NCI-H1092 treated with DMSO at 0.1 percent for 48 hours (cell line): ENCODE measurements at regions not wholly inside any gene's neighbourhood (a gene's known extent, or its start where the extent isn't known, plus 50 kb on each side); places are given as distances from the start of the nearest gene placed in this dataset.

Source experiments
- DNase-seq: peaks from one replicate; lab custom pipeline; 2025; lab: John Stamatoyannopoulos, UW

DNA sequence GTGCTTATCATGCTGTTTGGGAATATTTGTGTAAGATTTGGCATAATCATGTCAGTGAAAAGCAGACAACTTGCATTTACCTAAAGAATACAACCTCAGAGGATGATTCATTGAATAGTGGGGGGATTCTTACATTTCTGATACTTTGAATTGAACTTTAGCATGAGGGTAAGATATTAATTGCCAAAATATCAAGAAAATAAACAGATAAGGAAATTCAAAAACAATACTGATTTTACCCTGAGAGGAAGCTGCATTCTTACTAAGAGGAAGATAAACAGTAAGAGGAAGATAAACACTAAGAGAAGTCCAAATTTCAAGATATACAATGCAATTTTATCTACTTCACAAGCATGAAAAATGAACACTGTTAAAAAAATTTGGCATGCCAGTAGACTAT lies 2564.3 kb upstream of the PCDH20 start:
- no peak for DNase-seq

DNA sequence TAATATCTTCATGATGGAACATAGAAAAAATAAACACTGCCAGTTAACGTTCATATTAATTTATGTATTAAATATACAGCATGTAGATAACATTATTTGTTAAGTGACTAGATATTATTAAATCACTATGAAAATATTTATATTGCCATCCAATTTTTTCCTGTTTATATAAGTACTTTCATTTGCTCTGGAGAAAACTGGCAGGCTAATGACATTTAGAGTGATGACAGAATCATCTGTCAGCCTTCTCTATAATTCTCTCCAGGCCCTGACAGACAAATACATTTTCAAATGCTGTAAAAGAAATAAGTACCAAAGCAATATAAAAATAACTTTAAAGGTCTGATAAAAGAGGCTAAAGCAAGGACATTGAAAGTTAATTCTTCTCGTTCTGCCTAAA lies 2556.7 kb upstream of the PCDH20 start:
- DNase-seq: no peak

DNA sequence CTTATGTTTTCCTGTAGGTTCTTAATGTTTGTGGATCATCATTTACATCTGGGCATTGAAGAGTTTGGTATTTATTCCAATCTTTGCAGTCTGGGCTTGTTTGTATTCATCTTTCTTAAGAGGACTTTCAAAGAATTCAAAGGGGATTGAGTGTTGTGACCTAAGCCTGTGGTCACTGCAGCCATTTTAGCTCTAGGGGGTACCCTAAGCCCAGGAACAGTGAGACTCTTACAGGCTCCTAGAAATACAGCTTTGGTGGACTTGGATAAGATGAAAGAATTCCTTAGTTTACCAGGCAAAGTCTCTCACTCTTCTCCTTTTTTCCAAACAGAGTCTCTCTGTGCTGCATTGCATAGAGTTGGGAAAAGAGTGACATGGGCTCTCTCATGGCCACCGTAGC lies 2539.0 kb upstream of the PCDH20 start:
- DNase-seq: no peak

DNA sequence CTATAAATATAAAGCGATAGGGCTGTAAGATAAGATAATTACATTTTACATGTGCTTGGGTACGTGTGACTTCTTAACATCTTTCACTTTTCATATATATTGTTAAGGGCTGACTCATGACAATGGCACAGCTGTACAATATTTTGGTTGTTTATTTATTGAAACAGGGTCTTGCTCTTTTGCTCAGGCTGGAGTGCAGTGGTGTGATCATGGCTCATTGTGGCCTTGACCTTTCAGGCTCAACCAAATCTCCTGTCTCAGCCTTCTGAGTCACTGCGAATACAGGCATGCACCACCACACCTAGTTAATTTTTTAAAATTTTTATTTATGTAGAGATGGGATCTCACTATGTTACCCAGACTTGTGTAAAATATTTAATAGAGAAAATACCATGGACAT lies 2532.4 kb upstream of the PCDH20 start:
- DNase-seq: no peak

DNA sequence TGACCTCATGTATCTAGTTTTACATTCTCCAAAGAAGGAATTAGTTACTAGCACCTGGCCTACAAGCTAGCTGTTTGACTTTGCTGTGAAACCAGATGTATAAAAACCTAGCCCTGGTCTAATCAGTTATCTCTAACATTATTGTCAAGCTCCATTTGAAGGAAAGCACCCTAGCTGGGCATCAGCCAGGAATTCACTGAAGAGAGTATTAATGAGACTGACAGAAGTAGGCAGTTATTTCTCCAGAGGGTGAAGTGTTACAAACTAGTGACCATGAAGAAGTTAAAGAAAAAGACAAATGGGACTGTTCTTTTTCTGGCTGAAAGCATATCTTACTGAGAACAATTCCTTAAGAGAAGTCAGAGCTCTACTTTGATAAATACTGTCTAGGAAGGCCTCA lies 2529.3 kb upstream of the PCDH20 start:
- DNase-seq: no peak

DNA sequence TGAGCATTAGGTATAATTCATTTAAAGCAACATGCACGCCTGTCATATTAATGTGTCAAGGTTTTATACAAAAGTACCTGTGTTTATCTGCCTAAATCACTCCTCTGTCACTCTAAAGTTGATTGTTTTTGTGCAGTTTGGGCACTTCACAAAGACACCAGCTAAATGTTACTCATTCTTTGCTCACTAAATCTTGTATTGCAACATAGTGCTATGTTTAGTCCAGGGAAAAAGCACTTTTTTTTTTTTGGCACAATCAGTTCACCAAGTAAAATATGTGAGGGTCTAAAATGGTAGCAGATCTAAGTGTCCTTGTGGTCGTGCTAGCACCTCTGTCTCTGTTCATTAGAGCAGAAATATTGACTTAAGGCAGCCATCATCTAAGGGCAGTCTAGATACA lies 2526.7 kb upstream of the PCDH20 start:
- no peak for DNase-seq

DNA sequence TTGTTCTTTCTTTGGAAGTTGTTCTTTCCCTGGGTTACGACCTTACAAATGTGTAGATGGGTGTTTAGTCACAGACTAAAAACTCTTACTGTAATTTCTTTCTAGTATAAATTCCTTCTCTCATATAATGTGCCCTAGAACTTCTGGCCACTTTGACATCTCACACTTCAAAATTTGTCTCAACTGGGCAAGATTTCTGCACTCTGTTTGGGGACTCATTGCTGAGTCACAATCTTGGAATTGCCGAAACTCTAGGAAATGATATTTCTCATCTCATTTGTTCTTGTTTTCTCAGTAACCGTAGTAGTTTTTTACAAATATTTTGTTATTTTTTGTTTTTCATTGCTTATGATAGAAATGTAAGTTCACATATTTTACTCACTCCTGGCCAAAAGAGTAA lies 2523.2 kb upstream of the PCDH20 start:
- DNase-seq: no peak

DNA sequence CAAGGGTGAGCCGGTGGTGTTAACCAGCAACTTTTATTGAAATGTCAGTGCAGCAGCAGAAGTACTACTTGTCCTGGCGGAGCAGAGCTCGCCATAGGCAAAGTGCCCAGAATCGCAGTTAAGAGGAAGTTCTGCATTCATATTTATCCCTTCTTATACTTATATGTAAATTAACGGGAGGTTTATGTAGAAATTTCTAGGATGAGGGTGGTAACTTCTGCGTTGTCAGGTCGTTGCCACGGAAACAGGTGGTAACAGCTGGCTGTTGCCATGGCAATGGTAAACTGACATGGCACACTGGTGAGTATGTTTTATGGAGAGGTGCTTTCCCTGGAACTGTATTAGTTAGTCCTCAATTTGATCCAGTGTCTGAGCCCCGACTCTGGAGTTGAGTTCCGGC lies 2494.9 kb upstream of the PCDH20 start:
- DNase-seq: peak; percentile 66

DNA sequence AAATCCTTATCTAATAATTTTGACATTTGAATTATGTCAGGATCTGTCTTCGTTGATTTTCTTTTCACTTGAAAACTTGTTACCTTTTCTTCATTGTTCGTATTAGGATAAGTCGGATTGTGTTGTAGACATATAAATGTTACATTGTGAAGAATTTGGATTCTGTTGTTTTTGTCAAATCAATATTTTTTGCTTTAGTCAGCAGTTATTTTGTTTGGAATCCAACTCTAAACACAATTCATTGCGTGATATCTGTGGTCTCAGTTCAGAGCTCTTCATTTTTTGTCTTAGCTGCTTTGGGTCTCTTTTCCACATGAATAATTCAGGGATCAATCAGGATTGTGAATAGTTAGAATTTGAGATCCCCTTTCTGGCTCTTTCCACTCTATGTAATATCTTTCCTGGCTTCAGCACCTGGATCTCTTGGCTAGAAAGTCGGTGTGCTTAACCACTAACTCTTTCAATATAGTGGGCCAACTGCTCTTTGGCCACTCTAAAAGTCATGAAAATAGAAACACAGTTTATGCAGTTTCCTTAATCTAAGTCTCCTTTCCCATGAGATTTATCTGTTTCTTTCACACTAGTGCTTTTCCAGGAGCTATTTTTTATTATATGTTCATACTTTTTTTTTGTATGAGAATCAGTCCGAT lies 2494.2 kb upstream of the PCDH20 start:
- peak; percentile 38 for DNase-seq

DNA sequence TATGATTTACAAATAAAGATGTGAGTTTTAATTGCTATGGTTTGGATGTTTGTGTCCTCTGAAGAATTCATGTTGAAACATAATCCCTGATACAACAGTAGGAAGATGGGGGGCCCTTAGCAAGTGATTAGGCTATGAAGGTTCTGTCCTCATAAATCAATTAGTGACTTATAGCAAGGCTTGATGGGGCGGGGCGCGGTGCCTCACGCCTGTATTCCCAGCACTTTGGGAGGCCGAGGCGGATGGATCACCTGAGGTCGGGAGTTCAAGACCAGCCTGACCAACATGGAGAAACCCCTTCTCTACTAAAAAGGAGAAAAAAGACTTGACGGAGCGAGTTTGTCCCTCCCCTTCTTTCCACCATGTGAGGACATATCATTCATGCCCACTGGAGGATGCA lies 2486.5 kb upstream of the PCDH20 start:
- no peak for DNase-seq

DNA sequence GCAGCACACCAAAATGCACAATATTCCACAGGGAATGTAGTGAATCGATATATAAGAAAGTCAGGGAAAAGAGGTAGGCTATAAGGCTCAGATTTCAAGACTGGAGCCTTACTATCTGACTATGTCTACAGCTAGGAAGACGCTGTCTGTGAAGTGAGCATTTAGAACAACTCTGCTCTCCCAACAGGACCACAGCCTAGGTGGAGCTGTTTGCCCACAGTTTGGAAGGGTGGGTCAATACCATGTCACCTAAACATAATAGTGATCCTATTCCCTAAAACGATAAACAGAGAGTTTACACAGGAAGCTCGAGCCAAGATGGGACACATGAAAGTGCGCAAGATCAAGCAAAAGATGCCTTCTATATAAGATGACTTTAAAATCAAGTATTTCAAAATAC lies 2486.0 kb upstream of the PCDH20 start:
- DNase-seq: no peak

DNA sequence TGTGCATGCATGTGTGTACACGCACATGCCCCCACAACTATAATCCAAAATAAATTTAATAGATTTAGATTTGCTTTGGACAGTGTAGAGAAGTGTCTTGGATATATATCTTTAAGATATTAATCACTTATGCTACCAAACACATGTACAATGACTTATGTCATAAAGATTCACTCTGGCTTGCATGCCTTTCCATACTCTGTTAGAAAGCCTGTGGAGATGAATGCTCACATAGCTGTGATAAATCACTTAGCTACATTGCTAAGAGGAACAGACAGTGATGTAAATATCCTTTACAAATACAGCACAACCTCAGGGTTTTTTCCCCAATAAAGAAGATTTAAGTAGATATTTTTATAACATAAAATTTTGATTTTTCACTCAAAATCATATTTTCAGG lies 2484.8 kb upstream of the PCDH20 start:
- no peak for DNase-seq

DNA sequence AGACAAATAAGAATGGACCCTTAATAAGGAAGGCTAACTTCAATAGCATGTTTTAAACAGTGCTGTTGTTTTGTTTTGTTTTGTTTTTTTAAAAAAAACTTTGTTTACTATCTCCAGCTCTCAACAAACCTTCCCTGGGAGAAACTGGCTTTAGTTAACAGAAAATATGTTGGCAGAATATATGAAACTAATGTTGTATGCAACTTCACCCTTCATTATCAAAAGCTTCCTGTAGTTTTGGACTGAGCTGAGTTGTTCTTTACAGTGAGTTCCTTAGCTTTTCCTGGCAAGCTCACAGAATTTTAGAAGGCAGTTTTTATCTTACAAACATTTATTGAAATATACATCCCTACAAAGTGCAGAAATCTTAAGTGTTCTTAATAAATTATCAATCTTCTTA lies 2480.7 kb upstream of the PCDH20 start:
- DNase-seq: no peak

DNA sequence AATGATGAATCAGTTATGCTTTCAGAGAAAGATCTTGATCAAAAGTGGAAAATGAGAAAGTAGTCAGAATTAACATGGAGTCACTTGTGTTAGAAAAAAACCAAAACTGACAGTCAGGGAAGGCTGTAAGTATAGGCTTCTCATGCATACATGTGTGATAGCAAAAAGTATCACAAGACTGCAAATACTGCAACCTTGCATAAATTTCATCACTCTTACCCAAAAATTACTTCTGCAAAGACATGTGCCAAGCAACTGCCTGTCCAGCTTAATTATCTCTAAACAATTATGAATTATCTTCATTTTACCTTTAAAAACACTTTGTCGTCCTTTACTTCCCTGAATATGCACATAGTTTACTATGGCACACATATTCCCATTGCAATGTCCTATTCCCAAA lies 2466.4 kb upstream of the PCDH20 start:
- no peak for DNase-seq

DNA sequence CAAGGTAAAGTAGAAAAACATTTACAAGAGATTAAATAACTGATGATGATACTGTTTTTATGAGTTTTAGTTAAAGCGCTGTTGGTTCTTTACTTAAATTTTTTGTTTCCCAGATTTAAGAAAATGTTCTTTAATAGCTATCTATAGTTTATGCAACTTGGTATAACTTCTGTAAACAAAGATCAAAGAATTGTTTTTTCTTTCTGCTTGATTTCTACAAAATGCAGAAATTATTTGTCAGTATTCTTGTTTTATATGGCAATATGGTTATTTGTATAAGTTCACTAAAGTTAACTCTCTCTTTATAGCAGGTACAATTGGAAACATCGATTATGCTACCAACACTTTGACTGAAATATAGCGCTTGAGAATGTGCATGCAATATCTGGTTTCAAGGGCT lies 2465.1 kb upstream of the PCDH20 start:
- no peak for DNase-seq

DNA sequence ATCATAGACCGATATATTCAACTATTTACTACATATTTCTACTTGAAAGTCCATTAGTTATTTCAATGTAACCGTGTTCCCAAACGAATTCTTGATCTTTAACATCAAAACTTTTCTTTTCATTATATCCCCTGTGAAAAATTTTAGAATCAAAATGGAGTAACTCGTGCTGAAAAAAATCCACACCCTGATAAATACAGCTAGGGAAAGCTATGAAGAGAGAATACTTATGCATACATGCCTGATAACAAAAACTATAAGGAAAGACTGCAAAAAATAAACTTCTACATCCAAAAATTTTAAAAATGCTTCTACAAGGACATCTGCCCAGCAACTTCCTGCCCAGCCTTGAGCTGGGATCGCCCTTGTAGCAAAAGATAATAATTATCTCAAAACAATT lies 2458.3 kb upstream of the PCDH20 start:
- DNase-seq: no peak

DNA sequence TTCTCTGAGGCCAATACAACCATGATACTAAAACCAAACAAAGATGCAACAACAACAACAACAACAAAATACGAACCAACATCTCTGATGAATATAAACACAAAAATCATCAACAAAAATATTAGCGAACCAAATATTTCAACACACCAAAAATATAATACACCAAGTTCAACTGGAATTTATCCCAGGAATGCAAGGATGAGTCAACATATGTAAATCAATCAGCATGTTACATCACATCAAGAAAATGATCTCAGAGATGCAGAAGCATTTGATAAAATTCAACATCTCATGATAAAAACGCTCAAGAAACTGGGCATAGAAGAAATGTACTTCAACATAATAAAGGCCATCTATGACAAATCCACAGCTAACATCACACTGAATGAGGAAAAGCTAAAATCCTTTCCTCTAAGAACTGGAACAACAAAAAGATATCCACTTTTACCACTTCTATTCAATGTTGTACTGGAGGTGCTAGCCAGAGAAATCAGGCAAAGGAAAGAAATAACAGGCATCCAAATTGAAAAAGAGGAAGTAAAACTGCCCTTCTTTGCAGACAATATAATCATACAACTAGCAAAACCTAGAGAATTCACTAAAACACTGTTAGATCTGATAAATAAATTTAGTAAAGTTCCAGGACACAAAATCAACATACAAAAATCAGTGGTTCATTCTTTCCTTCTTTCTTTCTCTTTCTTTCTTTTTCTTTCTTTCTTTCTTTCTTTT lies 2448.7 kb upstream of the PCDH20 start:
- DNase-seq: no peak

DNA sequence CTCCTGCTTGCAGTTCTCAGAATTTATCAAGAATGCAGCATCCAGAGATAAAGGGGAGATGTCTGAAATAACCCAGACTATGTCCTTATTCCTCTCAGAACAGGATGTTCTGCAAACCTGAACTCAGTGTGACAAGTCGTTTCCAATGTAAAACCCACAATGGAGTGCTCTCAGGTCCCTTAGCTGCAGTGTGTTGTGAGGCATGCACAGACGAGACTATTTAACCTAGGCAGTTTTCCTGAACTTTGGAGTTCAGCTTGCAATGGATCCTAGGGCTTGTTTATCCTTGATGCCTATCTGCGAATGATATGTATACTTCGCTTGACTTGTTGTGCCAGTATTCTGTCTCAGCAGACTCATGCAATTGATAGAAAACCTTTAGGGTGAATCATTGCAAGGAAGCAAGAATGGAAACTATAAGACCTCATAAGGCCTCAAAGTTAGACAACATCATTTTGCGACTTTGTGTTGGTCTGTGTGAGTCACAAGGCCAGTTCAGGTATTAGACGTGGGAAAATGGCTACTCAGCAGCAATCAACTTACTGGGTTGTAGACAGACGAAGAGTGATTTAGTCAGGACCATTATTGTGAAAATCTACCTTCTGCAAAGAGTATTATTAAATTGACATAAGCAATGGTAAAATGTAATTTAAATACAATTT lies 2439.9 kb upstream of the PCDH20 start:
- DNase-seq: no peak

DNA sequence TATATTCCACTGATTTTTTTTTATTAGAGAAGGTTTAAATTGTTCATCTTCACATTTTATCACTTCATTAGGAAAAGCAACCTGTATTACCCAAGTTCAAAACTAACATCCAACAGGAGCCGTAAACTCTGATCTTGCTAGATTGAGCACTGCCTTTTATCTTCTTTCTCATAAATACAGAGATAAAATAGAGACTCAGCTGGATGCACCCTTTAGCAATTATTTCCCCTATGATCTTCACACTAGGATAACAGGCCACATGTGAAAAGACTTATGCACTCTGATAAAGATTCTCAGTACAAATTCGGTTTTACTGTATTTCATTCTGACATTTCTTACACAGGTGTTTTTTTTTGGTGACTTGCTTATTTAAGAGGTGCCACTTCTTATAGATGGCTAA lies 2438.2 kb upstream of the PCDH20 start:
- DNase-seq: no peak

DNA sequence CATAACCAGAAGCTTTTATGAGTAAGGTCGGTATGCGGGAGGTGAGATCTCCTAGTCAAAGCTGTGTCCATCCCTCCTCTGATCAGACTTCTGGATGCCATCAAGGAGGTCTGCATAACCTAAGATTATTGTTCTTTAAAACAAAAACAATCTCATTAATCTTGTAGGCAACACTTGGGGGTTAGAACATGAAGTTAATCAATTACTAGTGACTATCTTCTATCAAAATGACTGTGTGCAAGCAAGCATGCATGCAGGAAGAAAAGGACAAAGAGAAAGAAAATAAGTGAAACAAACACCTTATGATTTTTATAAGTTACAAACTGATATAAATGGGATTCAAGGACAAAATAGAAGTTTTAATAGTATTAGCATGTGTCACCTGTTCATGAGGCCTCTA lies 2435.9 kb upstream of the PCDH20 start:
- no peak for DNase-seq

DNA sequence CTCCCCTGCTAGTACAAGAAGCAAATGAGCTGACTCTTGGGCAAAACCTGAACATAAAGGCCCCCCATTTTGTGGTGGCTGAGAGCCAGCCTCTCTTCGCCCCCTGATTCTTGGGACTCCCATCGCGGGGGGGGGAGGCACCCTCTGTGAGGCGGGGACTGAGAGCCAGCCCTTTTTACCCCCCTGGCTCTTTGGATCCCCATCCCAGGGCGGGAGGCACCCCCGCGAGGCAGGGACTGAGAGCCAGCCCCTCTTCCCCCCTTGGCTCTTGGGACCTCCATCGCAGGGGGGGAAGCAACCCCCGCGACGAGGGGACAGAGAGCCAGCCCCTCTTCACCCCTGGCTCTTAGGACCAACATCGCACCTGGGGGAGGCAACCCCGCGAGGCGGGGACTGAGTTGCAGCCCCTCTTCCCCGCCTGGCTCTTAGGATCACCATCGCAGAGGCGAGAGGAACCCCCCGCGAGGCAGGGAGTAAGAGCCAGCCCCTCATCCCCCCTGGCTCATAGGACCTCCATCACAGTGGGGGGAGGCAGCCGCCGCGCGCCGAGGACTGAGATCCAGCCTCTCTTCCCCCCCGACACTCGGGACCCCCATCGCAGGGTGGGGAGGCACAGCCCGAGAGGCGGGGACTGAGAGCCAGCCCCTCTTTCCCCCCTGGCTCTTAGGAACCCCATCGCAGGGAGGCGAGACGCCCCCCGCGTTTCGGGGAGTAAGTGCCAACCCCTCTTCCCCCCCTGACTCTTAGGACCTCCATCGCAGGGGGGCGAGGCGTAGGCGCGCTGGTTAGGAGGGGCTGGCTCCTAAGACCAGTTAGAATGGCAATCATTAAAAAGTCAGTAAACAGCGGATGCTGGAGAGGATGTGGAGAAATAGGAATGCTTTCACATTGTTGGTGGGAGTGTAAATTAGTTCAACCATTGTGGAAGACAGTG lies 2428.4 kb upstream of the PCDH20 start:
- no peak for DNase-seq

DNA sequence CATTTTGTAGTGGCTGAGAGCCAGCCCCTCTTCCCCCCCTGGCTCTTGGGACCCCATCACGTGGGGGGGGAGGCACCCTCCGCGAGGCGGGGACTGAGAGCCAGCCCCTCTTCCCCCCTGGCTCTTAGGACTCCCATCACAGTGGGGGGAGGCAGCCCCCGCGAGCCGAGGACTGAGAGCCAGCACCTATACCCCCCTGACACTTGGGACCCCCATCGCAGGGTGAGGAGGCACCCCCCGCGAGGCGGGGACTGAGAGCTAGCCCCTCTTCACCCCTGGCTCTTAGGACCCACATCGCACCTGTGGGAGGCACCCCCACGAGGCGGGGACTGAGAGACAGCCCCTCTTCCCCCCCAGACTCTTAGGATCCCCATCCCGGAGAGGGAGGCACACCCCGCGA lies 2426.5 kb upstream of the PCDH20 start:
- no peak for DNase-seq
